K562 (cell line): ENCODE measurements at regions not wholly inside any gene's neighbourhood (a gene's known extent, or its start where the extent isn't known, plus 50 kb on each side); places are given as distances from the start of the nearest gene placed in this dataset.
A peak's percentile ranks its signal among the peaks of the same experiment; 100 is the strongest.

Experiments used
- ARID1B ChIP-seq: fragments of 450-650 bp; IDR thresholded peaks from 2 replicates; pipeline ENCODE4 v1.6.1; 2016; ENCODE audit warnings: antibody characterized with exemption, mild to moderate bottlenecking, inconsistent platforms
- CHD4 ChIP-seq: fragments of 200-600 bp; sonication (generic); IDR thresholded peaks from 3 replicates; pipeline ENCODE4 v1.6.1; 2012; ENCODE audit warnings: low read depth, mild to moderate bottlenecking, mixed read lengths, low read length, inconsistent platforms; ENCODE audit not compliant: insufficient read depth, insufficient replicate concordance, poor library complexity, severe bottlenecking
- CHD7 ChIP-seq: fragments of 200-600 bp; sonication (generic); IDR thresholded peaks from one replicate; pipeline ENCODE4 v1.6.1; 2012; ENCODE audit warnings: mild to moderate bottlenecking, low read depth, low read length, inconsistent platforms
- E2F3 ChIP-seq: fragments of 250-450 bp; sonication (Bioruptor Pico); IDR thresholded peaks from 2 replicates; pipeline ENCODE4 v1.4.0; 2020; ENCODE audit warnings: mild to moderate bottlenecking
- HIVEP1 ChIP-seq: fragments of 250-450 bp; sonication (Bioruptor Pico); IDR thresholded peaks from 2 replicates; pipeline ENCODE4 v1.4.0; 2020; ENCODE audit warnings: mild to moderate bottlenecking
- JUND ChIP-seq, 2 experiments: IDR thresholded peaks; 2 replicates in 1 of 2; 3 replicates in 1 of 2; pipeline ENCODE4 v1.6.1; 2011; ENCODE audit warnings: borderline replicate concordance in 2 of 2, low read depth in 2 of 2, low read length in 2 of 2, improper control_type of control experiment in 1 of 2, missing biosample characterization in 1 of 2, missing genetic modification characterization in 1 of 2, missing genetic modification reagents in 1 of 2
- NFATC3 ChIP-seq: fragments of 450-650 bp; IDR thresholded peaks from 2 replicates; pipeline ENCODE4 v1.6.1; 2017; ENCODE audit warnings: mild to moderate bottlenecking
- PCBP2 ChIP-seq: fragments of 200-400 bp; formaldehyde crosslinking; IDR thresholded peaks from 2 replicates; pipeline ENCODE4 v1.6.1; 2018; ENCODE audit warnings: low read length, low read depth, mild to moderate bottlenecking, moderate library complexity; ENCODE audit not compliant: poor library complexity, severe bottlenecking
- RB1 ChIP-seq: fragments of 450-650 bp; IDR thresholded peaks from 2 replicates; pipeline ENCODE4 v1.6.1; 2017; ENCODE audit warnings: low read depth, mild to moderate bottlenecking
- TARDBP ChIP-seq: fragments of 450-650 bp; IDR thresholded peaks from 2 replicates; pipeline ENCODE4 v1.6.1; 2016
- ZNF639 ChIP-seq, 2 experiments: fragments of 200-800 bp in 1 of 2; sonication (Bioruptor generic) in 1 of 2; sonication (generic) in 1 of 2; formaldehyde crosslinking in 1 of 2; IDR thresholded peaks in 1 of 2; conservative IDR thresholded peaks in 1 of 2; 2 replicates each; pipeline versions ENCODE4 v1.5.0 to v1.6.1; 2016 to 2020; ENCODE audit warnings: missing compliant biosample characterization in 1 of 2, missing genetic modification characterization in 1 of 2, missing genetic modification reagents in 1 of 2
- ZNF655 ChIP-seq: fragments of 250-450 bp; sonication (Bioruptor Pico); IDR thresholded peaks from 2 replicates; pipeline ENCODE4 v1.5.0; 2021
- ZNF830 ChIP-seq: fragments of 250-450 bp; sonication (Bioruptor Pico); IDR thresholded peaks from 2 replicates; pipeline ENCODE4 v1.5.0; 2021; ENCODE audit warnings: mild to moderate bottlenecking

- TF ChIP-seq PCBP2 (no peak), CHD7 (no peak), E2F3 (CRISPR knock-in tag) (no peak), ARID1B (peak; percentile 59; the same call in 1 of the 2 replicates), ZNF639 (CRISPR knock-in tag; conservative IDR thresholded peaks at IDR 0.05 in 1 of 2, IDR thresholded peaks at IDR 0.05 in 1 of 2) (0 out of 4 replicates have a peak, but pooled peaks of 1 of the 2 experiments have one; percentile 26), JUND (IDR thresholded peaks at IDR 0.05; ENCODE audit: borderline replicate concordance, low read depth, low read length) (peak; percentile 60; the same call in 1 of the 2 replicates), JUND (tag; IDR thresholded peaks at IDR 0.05; ENCODE audit: borderline replicate concordance, low read depth, low read length) (peak; percentile 66; the same call in 2 of the 3 replicates), NFATC3 (no peak), RB1 (no peak), CHD4 (no peak), ZNF830 (CRISPR knock-in tag) (no peak), ZNF655 (CRISPR knock-in tag) (no peak), HIVEP1 (CRISPR knock-in tag) (no peak), TARDBP (no peak)
Observed at GRCh38 chr2:39492095-39492590, 55.1 kb upstream of the MAP4K3 start (continued).
